Activated CD4-positive, alpha-beta T cell treated with anti-CD3 and anti-CD28 coated beads for 36 hours (primary cell): ENCODE measurements at regions not wholly inside any gene's neighbourhood (a gene's known extent, or its start where the extent isn't known, plus 50 kb on each side); places are given as distances from the start of the nearest gene placed in this dataset.
"Not testable (repeated sequence)": the region's sequence is repeated elsewhere in the genome, so short reads cannot be mapped to it uniquely, and the experiment has no call there.

Experiments used
- ATAC-seq: fragments of 200-7000 bp; cut with Tn5 transposase; one replicate; pipeline ENCODE4 v1.10.0; 2021; ENCODE audit warnings: mild to moderate bottlenecking, moderate library complexity
- CTCF ChIA-PET: fragments of 350-600 bp; sonication (Branson Sonifier 250); formaldehyde crosslinking; loops from one replicate; lab custom pipeline; 2021; ENCODE audit warnings: antibody characterized with exemption; lab: Charles Lee
- POLR2A ChIA-PET: fragments of 350-600 bp; sonication (Branson Sonifier 250); formaldehyde crosslinking; loops from one replicate; lab custom pipeline; 2021; ENCODE audit warnings: antibody characterized with exemption, inconsistent platforms; lab: Charles Lee
- DNase-seq: peaks from one replicate; pipeline ENCODE4 v3.0.0-alpha.2; 2020
- H3K27ac Mint-ChIP-seq: one replicate; pipeline ENCODE4 v1.8.0; 2021; ENCODE audit warnings: mixed read lengths
- H3K27me3 Mint-ChIP-seq: one replicate; pipeline ENCODE4 v1.8.0; 2021; ENCODE audit warnings: mixed read lengths
- H3K36me3 Mint-ChIP-seq: one replicate; pipeline ENCODE4 v1.8.0; 2021; ENCODE audit warnings: low read depth, mixed read lengths
- H3K4me1 Mint-ChIP-seq: one replicate; pipeline ENCODE4 v1.8.0; 2021; ENCODE audit warnings: mixed read lengths
- H3K4me3 Mint-ChIP-seq: one replicate; pipeline ENCODE4 v1.8.0; 2021; ENCODE audit warnings: mild to moderate bottlenecking, moderate library complexity, mixed read lengths
- H3K9me3 Mint-ChIP-seq: one replicate; pipeline ENCODE4 v1.8.0; 2021; ENCODE audit warnings: low read depth, mixed read lengths
- intact Hi-C, 2 experiments: fragments of 100-400 bp; cut with DNase I in 1 of 2; cut with micrococcal nuclease in 1 of 2; formaldehyde crosslinking; loops; one replicate each; pipeline versions ENCODE4 v1.14.2 to v1.15.1; 2022 to 2024; cut with DNase I, micrococcal nuclease

DNA sequence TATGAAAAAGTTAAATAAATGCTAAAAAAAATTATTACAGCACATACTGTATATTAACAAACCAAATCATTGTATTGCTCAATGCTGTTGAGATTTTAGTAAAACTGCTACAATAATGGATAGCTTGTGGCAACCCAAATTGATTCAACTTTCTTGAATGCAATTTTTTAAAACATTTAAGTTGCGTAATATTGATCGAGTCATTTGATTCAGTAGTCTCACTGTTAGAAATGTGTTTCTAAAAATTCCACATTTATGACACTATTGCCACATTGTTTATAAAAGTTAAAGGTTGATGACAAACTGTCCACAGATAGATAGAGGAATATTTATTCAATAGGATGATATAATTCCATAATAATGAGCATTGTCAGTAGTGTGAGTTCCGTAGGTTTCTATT is 640.7 kb upstream of the CRIM1 start:
- no peak for ATAC-seq
- POLR2A ChIA-PET: no interaction called here
- CTCF ChIA-PET: no interaction called here

DNA sequence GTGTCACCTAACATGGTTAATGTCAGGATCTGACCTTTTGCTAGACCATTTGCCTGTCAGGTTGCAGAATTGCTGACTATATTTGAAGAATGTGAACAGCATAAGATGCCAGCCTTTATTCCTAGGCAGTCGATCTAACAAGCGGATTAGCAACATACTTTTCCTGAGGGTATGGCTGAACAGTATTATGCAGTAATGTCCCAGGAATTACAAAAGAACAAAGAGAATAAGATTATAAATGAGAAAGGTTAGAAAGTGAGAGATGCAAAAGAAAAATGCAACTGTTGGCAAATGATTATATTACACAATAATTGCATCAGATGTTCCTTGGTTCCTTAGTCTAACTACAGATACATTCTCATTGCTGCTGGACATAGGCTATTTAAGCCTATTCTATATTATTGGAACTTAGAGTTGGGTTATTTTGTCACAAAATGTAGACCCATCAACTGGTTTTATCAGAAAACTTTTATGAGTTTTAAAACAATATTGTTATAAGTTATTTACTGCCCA is 647.1 kb upstream of the CRIM1 start:
- Mint-ChIP-seq H3K9me3 (no peaks in the 10 kb centered on the region), H3K4me3 (no peak overlapping the region), H3K27me3 (no peaks in the 10 kb centered on the region), H3K36me3 (no peaks in the 10 kb centered on the region), H3K4me1 (no peaks in the 10 kb centered on the region), H3K27ac (no peak overlapping the region)
- no peak for DNase-seq
- intact Hi-C loops: no loop called here
- ATAC-seq: no peak
- ChIA-PET CTCF (no interaction called here), POLR2A (no interaction called here)

More for the DNA sequence above, 640.7 kb upstream of the CRIM1 start:
- H3K4me3 Mint-ChIP-seq: no peak overlapping the region
- no peaks in the 10 kb centered on the region for H3K4me1 Mint-ChIP-seq
- intact Hi-C loops: no loop called here
- H3K36me3 Mint-ChIP-seq: no peaks in the 10 kb centered on the region
- H3K9me3 Mint-ChIP-seq: peaks cover under 1% of the 10 kb centered on the region
- H3K27me3 Mint-ChIP-seq: peaks cover 4% of the 10 kb centered on the region
- H3K27ac Mint-ChIP-seq: no peak overlapping the region
- DNase-seq: no peak

DNA sequence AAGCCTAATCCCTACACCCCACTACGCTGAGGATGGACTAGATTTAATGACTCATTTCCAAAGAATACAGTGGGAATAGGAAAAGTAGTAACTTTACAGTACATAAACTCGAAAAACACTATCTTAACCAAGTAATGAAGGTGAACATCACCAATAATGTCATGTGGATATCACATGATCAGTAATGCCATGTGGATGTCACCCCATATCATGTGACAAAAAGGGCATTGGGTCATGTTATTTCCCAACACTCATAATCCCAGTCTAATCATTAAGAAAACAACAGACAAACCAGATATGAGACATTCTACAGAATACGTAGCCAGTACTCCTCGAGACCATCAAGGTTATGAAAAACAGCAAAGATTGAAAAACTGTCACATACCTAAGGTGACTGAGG is 667.3 kb upstream of the CRIM1 start:
- no peak overlapping the region for H3K4me3 Mint-ChIP-seq
- H3K27me3 Mint-ChIP-seq: peaks cover 2% of the 10 kb centered on the region
- no peak for ATAC-seq
- DNase-seq: no peak
- no peaks in the 10 kb centered on the region for H3K36me3 Mint-ChIP-seq
- no peaks in the 10 kb centered on the region for H3K4me1 Mint-ChIP-seq
- intact Hi-C loops: no loop called here
- ChIA-PET POLR2A (no interaction called here), CTCF (no interaction called here)
- no peak overlapping the region for H3K27ac Mint-ChIP-seq
- H3K9me3 Mint-ChIP-seq: no peaks in the 10 kb centered on the region

DNA sequence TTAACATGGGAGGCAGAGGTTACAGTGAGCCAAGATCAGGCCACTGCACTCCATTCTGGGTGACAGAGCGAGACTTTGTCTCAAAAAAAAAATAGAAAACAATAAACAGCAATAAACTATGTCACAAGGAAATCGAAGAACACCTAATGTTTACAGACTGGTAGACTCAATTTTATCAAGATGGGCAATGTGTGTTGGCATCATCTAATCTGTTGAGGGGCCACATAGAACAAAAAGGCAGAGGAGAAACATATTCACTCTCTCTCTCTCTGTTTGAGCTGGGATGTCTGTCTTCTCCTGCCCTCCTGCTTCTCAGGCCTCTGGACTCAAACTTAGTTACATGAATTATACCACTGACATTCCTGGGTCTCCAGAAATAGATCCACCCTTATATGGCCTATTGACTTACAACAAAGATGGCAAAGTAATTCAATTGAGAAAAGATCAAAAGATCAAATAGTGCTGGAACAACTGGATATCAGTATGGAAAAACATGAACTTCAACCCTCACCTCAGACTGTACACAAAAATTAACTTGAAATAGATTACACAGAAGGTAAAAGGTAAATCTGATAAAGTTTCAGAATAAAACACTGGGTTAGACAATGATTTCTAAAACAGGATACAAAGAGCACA is 703.8 kb upstream of the CRIM1 start:
- no peak for DNase-seq
- Mint-ChIP-seq H3K27me3 (no peaks in the 10 kb centered on the region), H3K4me3 (no peak overlapping the region), H3K9me3 (no peaks in the 10 kb centered on the region), H3K4me1 (no peaks in the 10 kb centered on the region), H3K36me3 (no peaks in the 10 kb centered on the region), H3K27ac (no peak overlapping the region)
- POLR2A ChIA-PET: no interaction called here
- ATAC-seq: no peak
- intact Hi-C loops: no loop called here
- CTCF ChIA-PET: no interaction called here

GRCh38 chr2:35614640-35615039 is 740.9 kb upstream of the CRIM1 start:
- CTCF ChIA-PET: no interaction called here
- Mint-ChIP-seq H3K36me3 (no peaks in the 10 kb centered on the region), H3K27ac (no peak overlapping the region), H3K4me1 (no peaks in the 10 kb centered on the region), H3K9me3 (no peaks in the 10 kb centered on the region), H3K27me3 (no peaks in the 10 kb centered on the region), H3K4me3 (no peak overlapping the region)
- ATAC-seq: no peak
- DNase-seq: no peak
- POLR2A ChIA-PET: no interaction called here
- intact Hi-C loops: no loop called here

GRCh38 chr2:35606394-35606793 is 749.2 kb upstream of the CRIM1 start:
- ATAC-seq (no peak), DNase-seq (no peak)
- no peak overlapping the region for H3K4me3 Mint-ChIP-seq
- H3K9me3 Mint-ChIP-seq: no peaks in the 10 kb centered on the region
- intact Hi-C loops: no loop called here
- no peaks in the 10 kb centered on the region for H3K27me3 Mint-ChIP-seq
- POLR2A ChIA-PET: no interaction called here
- CTCF ChIA-PET: no interaction called here
- H3K36me3 Mint-ChIP-seq: no peaks in the 10 kb centered on the region
- H3K27ac Mint-ChIP-seq: no peak overlapping the region
- no peaks in the 10 kb centered on the region for H3K4me1 Mint-ChIP-seq

DNA sequence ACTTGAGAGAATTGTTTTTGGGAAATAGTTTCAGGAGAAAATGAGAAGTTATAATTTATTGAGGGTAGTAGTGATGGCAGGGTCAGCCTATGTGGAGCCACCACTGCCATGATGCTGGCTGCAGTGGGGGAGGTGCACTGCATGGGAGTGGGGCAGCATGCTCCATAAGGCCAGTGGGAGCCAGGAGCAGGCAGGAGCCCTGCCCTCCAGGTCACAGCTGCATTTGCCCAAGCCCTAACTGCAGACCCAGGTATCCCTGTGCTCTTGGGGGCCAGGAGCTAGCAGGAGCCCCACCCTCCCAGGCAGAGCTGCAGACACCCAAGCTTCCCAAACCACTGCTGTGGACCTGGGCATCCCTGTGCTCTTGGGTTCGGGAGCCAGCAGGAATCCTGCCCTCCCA is 757.3 kb upstream of the CRIM1 start:
- ATAC-seq: no peak
- intact Hi-C loops: no loop called here
- Mint-ChIP-seq H3K4me1 (no peaks in the 10 kb centered on the region), H3K36me3 (no peaks in the 10 kb centered on the region), H3K9me3 (peaks cover 15% of the 10 kb centered on the region), H3K27me3 (no peaks in the 10 kb centered on the region), H3K4me3 (no peak overlapping the region), H3K27ac (no peak overlapping the region)
- CTCF ChIA-PET: no interaction called here
- POLR2A ChIA-PET: no interaction called here
- DNase-seq: no peak

DNA sequence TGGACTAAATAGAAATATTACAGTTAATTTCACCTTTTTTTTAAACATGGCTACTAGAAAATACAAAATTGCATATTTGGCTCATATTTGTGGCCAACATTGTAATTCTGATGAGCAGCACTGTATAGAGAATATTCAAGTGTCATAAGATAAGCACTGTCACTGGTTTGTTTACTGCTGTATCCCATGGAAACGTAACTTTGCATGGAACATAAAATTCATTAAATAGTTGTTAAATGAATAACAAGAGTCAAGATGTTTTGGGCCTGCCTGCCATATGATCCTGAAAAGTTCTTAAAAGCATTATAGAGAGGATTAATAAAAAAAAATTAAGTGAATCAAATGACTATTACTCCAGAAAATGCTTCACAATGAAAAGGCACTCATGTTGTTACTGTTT is 763.7 kb upstream of the CRIM1 start:
- ChIA-PET CTCF (no interaction called here), POLR2A (no interaction called here)
- no peak overlapping the region for H3K4me3 Mint-ChIP-seq
- DNase-seq (no peak), ATAC-seq (no peak)
- no peaks in the 10 kb centered on the region for H3K4me1 Mint-ChIP-seq
- peaks cover 15% of the 10 kb centered on the region for H3K9me3 Mint-ChIP-seq
- intact Hi-C loops: no loop called here
- no peaks in the 10 kb centered on the region for H3K36me3 Mint-ChIP-seq
- no peaks in the 10 kb centered on the region for H3K27me3 Mint-ChIP-seq
- H3K27ac Mint-ChIP-seq: no peak overlapping the region

- DNase-seq (no peak), ATAC-seq (no peak)
- intact Hi-C loops: no loop called here
- ChIA-PET CTCF (interaction anchor here (1.1 kb wide), 1 partner anchor 10 kb away, joined by 3 read pairs; no protein-coding TSS in a partner anchor), POLR2A (no interaction called here)
- Mint-ChIP-seq H3K9me3 (peaks cover 16% of the 10 kb centered on the region), H3K4me3 (no peak overlapping the region), H3K27me3 (no peaks in the 10 kb centered on the region), H3K4me1 (no peaks in the 10 kb centered on the region), H3K36me3 (no peaks in the 10 kb centered on the region), H3K27ac (no peak overlapping the region)
These were observed 769.6 kb upstream of the CRIM1 start for GRCh38 chr2:35585972-35586371.

DNA sequence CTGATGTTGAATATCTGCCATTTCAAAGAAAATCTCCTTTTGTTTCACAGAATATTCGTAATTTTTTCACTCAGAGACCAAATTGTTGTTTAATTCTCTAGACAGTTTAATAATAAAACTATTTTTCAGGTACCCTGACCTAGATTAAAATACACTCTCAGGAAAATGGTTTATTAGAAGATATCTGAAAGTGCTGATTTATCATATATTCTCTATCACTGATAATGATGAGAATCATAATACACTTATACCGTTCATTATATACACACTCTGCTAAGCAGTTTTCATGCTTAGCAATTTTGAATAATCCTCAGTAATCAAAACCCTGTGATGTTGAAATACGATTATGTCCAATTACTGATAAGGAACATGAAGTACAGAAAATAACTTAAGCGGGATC is 772.9 kb upstream of the CRIM1 start:
- H3K36me3 Mint-ChIP-seq: no peaks in the 10 kb centered on the region
- H3K9me3 Mint-ChIP-seq: peaks cover 16% of the 10 kb centered on the region
- ChIA-PET POLR2A (no interaction called here), CTCF (no interaction called here)
- ATAC-seq (no peak), DNase-seq (no peak)
- intact Hi-C loops: no loop called here
- no peaks in the 10 kb centered on the region for H3K27me3 Mint-ChIP-seq
- H3K4me3 Mint-ChIP-seq: no peak overlapping the region
- H3K27ac Mint-ChIP-seq: no peak overlapping the region
- no peaks in the 10 kb centered on the region for H3K4me1 Mint-ChIP-seq

GRCh38 chr2:35580956-35581355 is 774.6 kb upstream of the CRIM1 start:
- Mint-ChIP-seq H3K27ac (no peak overlapping the region), H3K27me3 (no peaks in the 10 kb centered on the region), H3K36me3 (no peaks in the 10 kb centered on the region), H3K4me3 (no peak overlapping the region), H3K9me3 (peaks cover 2% of the 10 kb centered on the region), H3K4me1 (no peaks in the 10 kb centered on the region)
- POLR2A ChIA-PET: no interaction called here
- CTCF ChIA-PET: no interaction called here
- no peak for ATAC-seq
- DNase-seq: no peak
- intact Hi-C loops: no loop called here

DNA sequence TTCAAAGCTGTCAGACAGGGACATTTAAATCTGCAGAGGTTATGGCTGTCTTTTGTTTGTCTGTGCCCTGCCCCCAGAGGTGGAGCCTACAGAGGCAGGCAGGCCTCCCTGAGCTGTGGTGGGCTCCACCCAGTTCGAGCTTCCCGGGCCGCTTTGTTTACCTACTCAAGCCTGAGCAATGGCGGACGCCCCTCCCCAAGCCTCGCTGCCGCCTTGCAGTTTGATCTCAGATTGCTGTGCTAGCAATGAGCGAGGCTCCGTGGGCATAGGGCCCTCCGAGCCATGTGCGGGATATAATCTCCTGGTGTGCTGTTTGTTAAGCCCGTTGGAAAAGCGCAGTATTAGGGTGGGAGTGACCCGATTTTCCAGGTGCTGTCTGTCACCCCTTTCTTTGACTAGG is 787.0 kb upstream of the CRIM1 start:
- H3K4me3 Mint-ChIP-seq, intact Hi-C loops, H3K27ac Mint-ChIP-seq, POLR2A ChIA-PET, H3K4me1 Mint-ChIP-seq, H3K27me3 Mint-ChIP-seq, ATAC-seq, H3K9me3 Mint-ChIP-seq, DNase-seq, H3K36me3 Mint-ChIP-seq: not testable (repeated sequence)
- CTCF ChIA-PET: interaction anchor here (0.6 kb wide), 1 partner anchor 1779 kb away, joined by 3 read pairs; no protein-coding TSS in a partner anchor
